SK-N-SH (cell line): ENCODE measurements at regions not wholly inside any gene's neighbourhood (a gene's known extent, or its start where the extent isn't known, plus 50 kb on each side); places are given as distances from the start of the nearest gene placed in this dataset.

Experiments
- CTCF ChIA-PET: fragments of 300-600, 350-600 bp; formaldehyde crosslinking; extraction: SDS; loops from one replicate; lab custom pipeline; 2021; lab: Yijun Ruan, JAX
- POLR2A ChIA-PET: fragments of 350-600 bp; sonication (Branson Sonifier 250); formaldehyde crosslinking; extraction: SDS; loops from one replicate; lab custom pipeline; 2020; ENCODE audit warnings: antibody characterized with exemption, inconsistent platforms; lab: Yijun Ruan, JAX
- DNase-seq: peaks from one replicate; pipeline ENCODE4 v3.0.0; 2012
- H2AFZ ChIP-seq: fragments of 200-600 bp; sonication (generic); 2 replicates; pipeline ENCODE4 v1.8.1; 2016; ENCODE audit warnings: antibody characterized with exemption, mild to moderate bottlenecking, low read depth
- H3F3A ChIP-seq: fragments of 200-600 bp; sonication (generic); replicated peaks from 2 replicates; pipeline ENCODE3; 2016; ENCODE audit warnings: antibody characterized with exemption, mild to moderate bottlenecking; ENCODE audit not compliant: insufficient read depth
- H3K27ac ChIP-seq, 2 experiments: fragments of 200-500 bp in 1 of 2; fragments of 200-600 bp in 1 of 2; sonication (Bioruptor generic) in 1 of 2; sonication (generic), shearing (Covaris generic) in 1 of 2; 2 replicates each; pipeline versions ENCODE4 v1.5.1 to v1.6.1; 2014 to 2016; ENCODE audit warnings: low read depth in 2 of 2, inconsistent platforms in 1 of 2, low read length in 1 of 2, mild to moderate bottlenecking in 1 of 2, mixed read lengths in 1 of 2
- H3K27me3 ChIP-seq: fragments of 200-600 bp; sonication (generic), shearing (Covaris generic); 2 replicates; pipeline ENCODE4 v1.6.1; 2016; ENCODE audit warnings: mixed run types; ENCODE audit not compliant: insufficient read depth
- H3K36me3 ChIP-seq, 2 experiments: fragments of 200-500 bp in 1 of 2; fragments of 200-600 bp in 1 of 2; sonication (Bioruptor generic) in 1 of 2; sonication (generic) in 1 of 2; replicated peaks in 1 of 2; 2 replicates each; pipeline versions ENCODE3 to v1.5.1; 2014 to 2016; ENCODE audit warnings: low read length in 1 of 2, mild to moderate bottlenecking in 1 of 2; ENCODE audit not compliant: insufficient read depth in 2 of 2, control insufficient read depth in 1 of 2
- H3K4me1 ChIP-seq, 2 experiments: fragments of 200-500 bp in 1 of 2; fragments of 200-600 bp in 1 of 2; sonication (Bioruptor generic) in 1 of 2; sonication (generic), shearing (Covaris generic) in 1 of 2; 2 replicates each; pipeline versions ENCODE4 v1.5.1 to v1.6.1; 2014 to 2016; ENCODE audit warnings: low read depth in 1 of 2, low read length in 1 of 2, mixed run types in 1 of 2; ENCODE audit not compliant: insufficient read depth in 2 of 2, control insufficient read depth in 1 of 2
- H3K4me2 ChIP-seq: fragments of 200-600 bp; sonication (generic), shearing (Covaris generic); 2 replicates; pipeline ENCODE4 v1.6.1; 2017; ENCODE audit warnings: mixed run types
- H3K4me3 ChIP-seq, 2 experiments: fragments of 200-500 bp in 1 of 2; fragments of 200-600 bp in 1 of 2; sonication (Bioruptor generic) in 1 of 2; sonication (generic), shearing (Covaris generic) in 1 of 2; 2 replicates each; pipeline versions ENCODE4 v1.5.1 to v1.8.1; 2014 to 2016; ENCODE audit warnings: low read depth in 2 of 2, inconsistent platforms in 1 of 2, low read length in 1 of 2, mild to moderate bottlenecking in 1 of 2, mixed read lengths in 1 of 2, moderate library complexity in 1 of 2
- H3K79me2 ChIP-seq: fragments of 200-600 bp; sonication (generic); 2 replicates; pipeline ENCODE4 v1.8.1; 2017; ENCODE audit warnings: mild to moderate bottlenecking; ENCODE audit not compliant: insufficient read depth
- H3K9ac ChIP-seq: fragments of 200-600 bp; sonication (generic); 2 replicates; pipeline ENCODE4 v1.6.1; 2017; ENCODE audit warnings: mixed run types
- H3K9me2 ChIP-seq: fragments of 200-600 bp; sonication (generic); 2 replicates; pipeline ENCODE4 v1.6.1; 2017; ENCODE audit warnings: mixed run types
- H3K9me3 ChIP-seq: fragments of 200-600 bp; sonication (generic); 2 replicates; pipeline ENCODE4 v1.6.1; 2017; ENCODE audit warnings: mixed run types, mild to moderate bottlenecking, moderate library complexity
- H4K20me1 ChIP-seq: fragments of 200-600 bp; sonication (generic); 2 replicates; pipeline ENCODE4 v1.6.1; 2017; ENCODE audit warnings: mild to moderate bottlenecking, mixed run types; ENCODE audit not compliant: insufficient read depth
- CHD2 ChIP-seq: fragments of 150-350 bp; IDR thresholded peaks from 2 replicates; pipeline ENCODE4 v1.6.1; 2018; ENCODE audit warnings: low read length; ENCODE audit not compliant: partially characterized antibody
- ELF1 ChIP-seq: IDR thresholded peaks from 2 replicates; pipeline ENCODE4 v1.4.0; 2012
- FOSL2 ChIP-seq: IDR thresholded peaks from 2 replicates; pipeline ENCODE4 v1.4.0; 2012; ENCODE audit warnings: low read depth, mild to moderate bottlenecking, moderate library complexity, borderline replicate concordance
- FOXM1 ChIP-seq: IDR thresholded peaks from 2 replicates; pipeline ENCODE4 v1.4.0; 2012; ENCODE audit warnings: low read depth, mild to moderate bottlenecking
- JUND ChIP-seq: IDR thresholded peaks from 2 replicates; pipeline ENCODE4 v1.4.0; 2012
- MEF2A ChIP-seq: IDR thresholded peaks from 2 replicates; pipeline ENCODE4 v1.4.0; 2012; ENCODE audit warnings: low read depth, borderline replicate concordance
- MXI1 ChIP-seq: IDR thresholded peaks from 2 replicates; pipeline ENCODE4 v1.6.1; 2012; ENCODE audit warnings: mild to moderate bottlenecking, low read depth, low read length, improper control_type of control experiment
- NRF1 ChIP-seq: IDR thresholded peaks from 2 replicates; pipeline ENCODE4 v1.6.1; 2012; ENCODE audit warnings: low read depth, mild to moderate bottlenecking, low read length
- PBX3 ChIP-seq: IDR thresholded peaks from 2 replicates; pipeline ENCODE4; 2012
- RAD21 ChIP-seq: IDR thresholded peaks from 2 replicates; pipeline ENCODE4 v1.6.1; 2012; ENCODE audit warnings: mild to moderate bottlenecking, low read length
- RFX5 ChIP-seq: IDR thresholded peaks from 2 replicates; pipeline ENCODE4 v1.6.1; 2012; ENCODE audit warnings: mild to moderate bottlenecking, improper control_type of control experiment, low read length
- SIN3A ChIP-seq: IDR thresholded peaks from 2 replicates; pipeline ENCODE4 v1.6.1; 2012; ENCODE audit warnings: low read depth, mild to moderate bottlenecking, low read length, moderate library complexity, borderline replicate concordance
- SMC3 ChIP-seq: IDR thresholded peaks from 2 replicates; pipeline ENCODE4 v1.6.1; 2012; ENCODE audit warnings: low read depth, low read length, improper control_type of control experiment
- TAF1 ChIP-seq: IDR thresholded peaks from 2 replicates; pipeline ENCODE4 v1.6.1; 2012; ENCODE audit warnings: low read depth, mild to moderate bottlenecking, low read length, moderate library complexity, borderline replicate concordance
- TCF12 ChIP-seq: IDR thresholded peaks from 2 replicates; pipeline ENCODE4 v1.4.0; 2012
- TEAD4 ChIP-seq: IDR thresholded peaks from 2 replicates; pipeline ENCODE4 v1.4.0; 2012; ENCODE audit warnings: mild to moderate bottlenecking, borderline replicate concordance; ENCODE audit not compliant: insufficient read depth
- WGBS: methylation state at CpG from one replicate; pipeline ENCODE4 v1.1.6; 2017; ENCODE audit warnings: low lambda C conversion rate; 5-methylcytosine and 5-hydroxymethylcytosine counted together
- TF ChIP-seq, protein P1 (sequence below): IDR thresholded peaks from 2 replicates; pipeline ENCODE4 v1.6.1; 2012; ENCODE audit warnings: mild to moderate bottlenecking, low read depth, low read length, moderate library complexity
- TF ChIP-seq, protein P2 (sequence below): IDR thresholded peaks from 2 replicates; pipeline ENCODE4 v1.4.0; 2012; ENCODE audit warnings: low read depth, borderline replicate concordance
- TF ChIP-seq, protein P3 (sequence below): fragments of 150-350 bp; IDR thresholded peaks from 2 replicates; pipeline ENCODE4 v1.6.1; 2016; ENCODE audit warnings: mild to moderate bottlenecking, low read depth, low read length

DNA sequence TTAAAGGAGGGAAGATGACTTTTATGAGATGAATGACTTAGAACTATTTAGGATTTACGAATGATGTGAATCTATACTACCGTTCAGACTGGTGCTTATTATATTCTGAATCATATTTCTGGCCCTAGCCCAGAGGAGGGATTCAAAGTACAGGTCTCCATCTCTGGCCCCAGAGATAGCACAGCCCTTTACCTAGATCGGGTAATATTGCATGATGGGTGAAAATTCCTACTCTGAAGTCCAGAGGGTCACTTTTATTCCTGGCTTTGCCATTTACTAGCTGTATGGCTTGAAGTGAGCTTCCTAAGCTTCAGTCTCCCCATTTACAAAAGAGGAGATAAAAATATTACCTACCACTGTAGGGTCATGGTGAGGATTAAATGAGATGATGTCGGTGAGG is 135.8 kb upstream of the OSR1 start:
- Histone ChIP-seq H4K20me1 (no peaks in the 10 kb centered on the region), H2AFZ (no peak overlapping the region), H3K9me2 (no peaks in the 10 kb centered on the region), H3F3A (no peaks in the 10 kb centered on the region), H3K4me3 (no peak overlapping the region), H3K4me1 (no peaks in the 10 kb centered on the region), H3K27me3 (no peaks in the 10 kb centered on the region; the same call in 1 of the 2 replicates), H3K4me2 (no peak overlapping the region), H3K79me2 (no peaks in the 10 kb centered on the region), H3K36me3 (no peaks in the 10 kb centered on the region), H3K27ac (no peak overlapping the region)
- CTCF ChIA-PET, result interaction anchor here (0.6 kb wide), 1 partner anchor 239 kb away, joined by 3 read pairs; no protein-coding TSS in a partner anchor
- POLR2A ChIA-PET, result no interaction called here
- DNase-seq, result no peak
- WGBS, result 14% methylated on average over 4 of the region's 4 CpGs
- TF ChIP-seq TEAD4, result no peak
- TF ChIP-seq FOXM1, result no peak
- TF ChIP-seq PBX3, result no peak
- TF ChIP-seq SIN3A, result no peak
- TF ChIP-seq MEF2A, result no peak
- no peak for TF ChIP-seq CHD2
- TF ChIP-seq, protein P1, sequence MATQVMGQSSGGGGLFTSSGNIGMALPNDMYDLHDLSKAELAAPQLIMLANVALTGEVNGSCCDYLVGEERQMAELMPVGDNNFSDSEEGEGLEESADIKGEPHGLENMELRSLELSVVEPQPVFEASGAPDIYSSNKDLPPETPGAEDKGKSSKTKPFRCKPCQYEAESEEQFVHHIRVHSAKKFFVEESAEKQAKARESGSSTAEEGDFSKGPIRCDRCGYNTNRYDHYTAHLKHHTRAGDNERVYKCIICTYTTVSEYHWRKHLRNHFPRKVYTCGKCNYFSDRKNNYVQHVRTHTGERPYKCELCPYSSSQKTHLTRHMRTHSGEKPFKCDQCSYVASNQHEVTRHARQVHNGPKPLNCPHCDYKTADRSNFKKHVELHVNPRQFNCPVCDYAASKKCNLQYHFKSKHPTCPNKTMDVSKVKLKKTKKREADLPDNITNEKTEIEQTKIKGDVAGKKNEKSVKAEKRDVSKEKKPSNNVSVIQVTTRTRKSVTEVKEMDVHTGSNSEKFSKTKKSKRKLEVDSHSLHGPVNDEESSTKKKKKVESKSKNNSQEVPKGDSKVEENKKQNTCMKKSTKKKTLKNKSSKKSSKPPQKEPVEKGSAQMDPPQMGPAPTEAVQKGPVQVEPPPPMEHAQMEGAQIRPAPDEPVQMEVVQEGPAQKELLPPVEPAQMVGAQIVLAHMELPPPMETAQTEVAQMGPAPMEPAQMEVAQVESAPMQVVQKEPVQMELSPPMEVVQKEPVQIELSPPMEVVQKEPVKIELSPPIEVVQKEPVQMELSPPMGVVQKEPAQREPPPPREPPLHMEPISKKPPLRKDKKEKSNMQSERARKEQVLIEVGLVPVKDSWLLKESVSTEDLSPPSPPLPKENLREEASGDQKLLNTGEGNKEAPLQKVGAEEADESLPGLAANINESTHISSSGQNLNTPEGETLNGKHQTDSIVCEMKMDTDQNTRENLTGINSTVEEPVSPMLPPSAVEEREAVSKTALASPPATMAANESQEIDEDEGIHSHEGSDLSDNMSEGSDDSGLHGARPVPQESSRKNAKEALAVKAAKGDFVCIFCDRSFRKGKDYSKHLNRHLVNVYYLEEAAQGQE, result no peak
- no peak for TF ChIP-seq ELF1
- TF ChIP-seq, protein P2, sequence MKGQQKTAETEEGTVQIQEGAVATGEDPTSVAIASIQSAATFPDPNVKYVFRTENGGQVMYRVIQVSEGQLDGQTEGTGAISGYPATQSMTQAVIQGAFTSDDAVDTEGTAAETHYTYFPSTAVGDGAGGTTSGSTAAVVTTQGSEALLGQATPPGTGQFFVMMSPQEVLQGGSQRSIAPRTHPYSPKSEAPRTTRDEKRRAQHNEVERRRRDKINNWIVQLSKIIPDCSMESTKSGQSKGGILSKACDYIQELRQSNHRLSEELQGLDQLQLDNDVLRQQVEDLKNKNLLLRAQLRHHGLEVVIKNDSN, result no peak
- no peak for TF ChIP-seq TCF12
- TF ChIP-seq FOSL2, result no peak
- no peak for TF ChIP-seq SMC3
- no peak for TF ChIP-seq TAF1
- TF ChIP-seq JUND, result no peak
- TF ChIP-seq, protein P3, sequence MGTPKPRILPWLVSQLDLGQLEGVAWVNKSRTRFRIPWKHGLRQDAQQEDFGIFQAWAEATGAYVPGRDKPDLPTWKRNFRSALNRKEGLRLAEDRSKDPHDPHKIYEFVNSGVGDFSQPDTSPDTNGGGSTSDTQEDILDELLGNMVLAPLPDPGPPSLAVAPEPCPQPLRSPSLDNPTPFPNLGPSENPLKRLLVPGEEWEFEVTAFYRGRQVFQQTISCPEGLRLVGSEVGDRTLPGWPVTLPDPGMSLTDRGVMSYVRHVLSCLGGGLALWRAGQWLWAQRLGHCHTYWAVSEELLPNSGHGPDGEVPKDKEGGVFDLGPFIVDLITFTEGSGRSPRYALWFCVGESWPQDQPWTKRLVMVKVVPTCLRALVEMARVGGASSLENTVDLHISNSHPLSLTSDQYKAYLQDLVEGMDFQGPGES, result no peak
- no peak for TF ChIP-seq MXI1
- TF ChIP-seq RFX5, result no peak
- TF ChIP-seq RAD21, result no peak
- TF ChIP-seq NRF1, result no peak
- TF ChIP-seq, all 33 proteins: peak for 0
- H3K9ac ChIP-seq, result no peak overlapping the region
- no peaks in the 10 kb centered on the region for H3K9me3 ChIP-seq
